DOHH2 (cell line): ENCODE measurements at regions not wholly inside any gene's neighbourhood (a gene's known extent, or its start where the extent isn't known, plus 50 kb on each side); places are given as distances from the start of the nearest gene placed in this dataset.

ENCODE experiments used
- H3F3A ChIP-seq: fragments of 200-600 bp; sonication (generic), shearing (Covaris generic); 2 replicates; pipeline ENCODE4 v1.6.0; 2016; ENCODE audit warnings: antibody characterized with exemption, mild to moderate bottlenecking; ENCODE audit not compliant: control insufficient read depth, insufficient read depth
- H3K27ac ChIP-seq: fragments of 200-600 bp; sonication (generic); 2 replicates; pipeline ENCODE4 v1.5.1; 2014; ENCODE audit warnings: low read depth, mild to moderate bottlenecking, low read length, moderate library complexity
- H3K27me3 ChIP-seq: fragments of 200-600 bp; sonication (generic); 2 replicates; pipeline ENCODE4 v1.6.1; 2014; ENCODE audit warnings: mild to moderate bottlenecking, low read length, mixed read lengths; ENCODE audit not compliant: control insufficient read depth
- H3K36me3 ChIP-seq: fragments of 200-600 bp; sonication (generic); 2 replicates; pipeline ENCODE4 v1.6.1; 2014; ENCODE audit warnings: mild to moderate bottlenecking, low read length, moderate library complexity, mixed read lengths; ENCODE audit not compliant: control insufficient read depth
- H3K4me1 ChIP-seq: fragments of 200-600 bp; sonication (generic); 2 replicates; pipeline ENCODE4 v1.6.1; 2014; ENCODE audit warnings: mild to moderate bottlenecking, low read length, mixed read lengths; ENCODE audit not compliant: control insufficient read depth
- H3K4me2 ChIP-seq: fragments of 200-600 bp; sonication (generic); 2 replicates; pipeline ENCODE4 v1.6.0; 2014; ENCODE audit warnings: mild to moderate bottlenecking, low read length, moderate library complexity
- H3K4me3 ChIP-seq: fragments of 200-600 bp; sonication (generic); 2 replicates; pipeline ENCODE4 v1.5.1; 2014; ENCODE audit warnings: mild to moderate bottlenecking, low read length, mixed read lengths
- H3K79me2 ChIP-seq: fragments of 200-600 bp; sonication (generic); 2 replicates; pipeline ENCODE4 v1.6.1; 2014; ENCODE audit warnings: mild to moderate bottlenecking, low read length, mixed read lengths; ENCODE audit not compliant: control insufficient read depth
- H3K9me2 ChIP-seq: fragments of 200-600 bp; sonication (generic); replicated peaks from 2 replicates; pipeline ENCODE4 v1.6.1; 2014; ENCODE audit warnings: mild to moderate bottlenecking, low read length, mixed read lengths; ENCODE audit not compliant: control insufficient read depth
- H3K9me3 ChIP-seq: fragments of 200-600 bp; sonication (generic); 2 replicates; pipeline ENCODE4 v1.6.1; 2014; ENCODE audit warnings: antibody characterized with exemption, low read length, mixed read lengths; ENCODE audit not compliant: control insufficient read depth, insufficient read depth
- H4K20me1 ChIP-seq: fragments of 200-600 bp; sonication (generic); 2 replicates; pipeline ENCODE4 v1.6.0; 2014; ENCODE audit warnings: low read depth, mild to moderate bottlenecking, antibody characterized with exemption, low read length, moderate library complexity; ENCODE audit not compliant: control insufficient read depth, insufficient read depth
- EZH2phosphoT487 ChIP-seq: fragments of 200-600 bp; sonication (generic); IDR thresholded peaks from 2 replicates; pipeline ENCODE4 v1.6.1; 2017; ENCODE audit warnings: borderline replicate concordance, mild to moderate bottlenecking, antibody characterized with exemption, low read length, moderate library complexity, mixed read lengths
- TF ChIP-seq, protein P1 (sequence below): fragments of 200-600 bp; sonication (generic); IDR thresholded peaks from one replicate; pipeline ENCODE4 v1.5.1; 2014; ENCODE audit warnings: antibody characterized with exemption, mild to moderate bottlenecking, low read depth, low read length; ENCODE audit not compliant: poor library complexity, severe bottlenecking

GRCh38 chr14:65279510-65279909 lies 133.0 kb upstream of the FUT8 start:
- Histone ChIP-seq H4K20me1 (no peaks in the 10 kb centered on the region), H3K4me2 (no peak overlapping the region), H3K9me3 (no peaks in the 10 kb centered on the region), H3K79me2 (no peaks in the 10 kb centered on the region), H3K4me1 (peaks cover 29% of the 10 kb centered on the region), H3F3A (no peaks in the 10 kb centered on the region), H3K9me2 (no peaks in the 10 kb centered on the region), H3K27me3 (no peaks in the 10 kb centered on the region), H3K4me3 (no peak overlapping the region), H3K27ac (no peak overlapping the region), H3K36me3 (no peaks in the 10 kb centered on the region)
- TF ChIP-seq EZH2phosphoT487, result no peak
- TF ChIP-seq, protein P1, sequence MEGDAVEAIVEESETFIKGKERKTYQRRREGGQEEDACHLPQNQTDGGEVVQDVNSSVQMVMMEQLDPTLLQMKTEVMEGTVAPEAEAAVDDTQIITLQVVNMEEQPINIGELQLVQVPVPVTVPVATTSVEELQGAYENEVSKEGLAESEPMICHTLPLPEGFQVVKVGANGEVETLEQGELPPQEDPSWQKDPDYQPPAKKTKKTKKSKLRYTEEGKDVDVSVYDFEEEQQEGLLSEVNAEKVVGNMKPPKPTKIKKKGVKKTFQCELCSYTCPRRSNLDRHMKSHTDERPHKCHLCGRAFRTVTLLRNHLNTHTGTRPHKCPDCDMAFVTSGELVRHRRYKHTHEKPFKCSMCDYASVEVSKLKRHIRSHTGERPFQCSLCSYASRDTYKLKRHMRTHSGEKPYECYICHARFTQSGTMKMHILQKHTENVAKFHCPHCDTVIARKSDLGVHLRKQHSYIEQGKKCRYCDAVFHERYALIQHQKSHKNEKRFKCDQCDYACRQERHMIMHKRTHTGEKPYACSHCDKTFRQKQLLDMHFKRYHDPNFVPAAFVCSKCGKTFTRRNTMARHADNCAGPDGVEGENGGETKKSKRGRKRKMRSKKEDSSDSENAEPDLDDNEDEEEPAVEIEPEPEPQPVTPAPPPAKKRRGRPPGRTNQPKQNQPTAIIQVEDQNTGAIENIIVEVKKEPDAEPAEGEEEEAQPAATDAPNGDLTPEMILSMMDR, result no peak

DNA sequence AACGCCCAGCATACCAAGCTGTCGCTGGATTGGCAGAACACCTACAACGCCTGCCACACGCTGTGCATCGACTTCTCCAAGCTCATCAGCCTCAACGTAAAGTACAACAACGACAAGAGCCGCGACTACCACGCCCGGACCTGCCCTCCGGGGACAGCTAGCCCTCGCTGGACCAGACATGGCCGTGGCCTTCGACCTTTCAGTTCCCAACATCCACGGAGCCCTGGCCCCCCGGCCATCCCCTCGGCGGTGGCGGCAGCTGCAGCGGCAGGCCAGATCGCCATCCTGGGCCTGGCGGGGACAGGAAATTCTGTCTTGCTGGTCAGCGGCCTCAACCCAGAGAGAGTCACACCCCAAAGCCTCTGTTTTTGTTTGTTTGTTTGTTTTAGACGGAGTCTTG lies 132.6 kb upstream of the FUT8 start:
- Histone ChIP-seq H3K27me3 (no peaks in the 10 kb centered on the region), H3K79me2 (no peaks in the 10 kb centered on the region), H3K9me3 (no peaks in the 10 kb centered on the region), H3K4me1 (peaks cover 33% of the 10 kb centered on the region), H3K4me3 (no peak overlapping the region), H3K4me2 (no peak overlapping the region), H3K27ac (no peak overlapping the region), H3K36me3 (no peaks in the 10 kb centered on the region), H3F3A (no peaks in the 10 kb centered on the region), H4K20me1 (no peaks in the 10 kb centered on the region), H3K9me2 (no peaks in the 10 kb centered on the region)
- TF ChIP-seq EZH2phosphoT487, result no peak
- TF ChIP-seq, protein P1, result no peak

DNA sequence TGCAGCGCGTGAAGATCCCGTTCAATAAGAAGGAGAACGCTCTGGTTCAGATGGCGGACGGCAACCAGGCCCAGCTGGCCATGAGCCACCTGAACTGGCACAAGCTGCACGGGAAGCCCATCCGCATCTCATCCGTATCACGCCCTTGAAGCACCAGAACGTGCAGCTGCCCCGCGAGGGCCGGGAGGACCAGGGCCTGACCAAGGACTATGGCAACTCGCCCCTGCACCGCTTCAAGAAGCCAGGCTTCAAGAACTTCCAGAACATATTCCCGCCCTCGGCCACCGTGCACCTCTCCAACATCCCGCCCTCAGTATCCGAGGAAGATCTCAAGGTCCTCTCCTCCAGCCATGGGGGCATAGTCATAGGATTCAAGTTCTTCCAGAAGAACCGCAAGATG lies 131.9 kb upstream of the FUT8 start:
- Histone ChIP-seq H3K4me2 (no peak overlapping the region), H3K9me2 (no peaks in the 10 kb centered on the region), H3K36me3 (no peaks in the 10 kb centered on the region), H4K20me1 (no peaks in the 10 kb centered on the region), H3F3A (no peaks in the 10 kb centered on the region), H3K4me3 (no peak overlapping the region), H3K27me3 (no peaks in the 10 kb centered on the region), H3K4me1 (peaks cover 38% of the 10 kb centered on the region), H3K79me2 (no peaks in the 10 kb centered on the region), H3K9me3 (no peaks in the 10 kb centered on the region), H3K27ac (no peak overlapping the region)
- TF ChIP-seq EZH2phosphoT487, result no peak
- TF ChIP-seq, protein P1, result no peak
